Colonic mucosa (tissue), 4 donors: ENCODE measurements at regions not wholly inside any gene's neighbourhood (a gene's known extent, or its start where the extent isn't known, plus 50 kb on each side); places are given as distances from the start of the nearest gene placed in this dataset.

Source experiments
- DNase-seq: peaks from one replicate; pipeline ENCODE4 v3.0.0-alpha.2; 2020
- H3K27ac ChIP-seq: fragments of 200-600 bp; one replicate; pipeline ENCODE4 v1.8.0; 2021
- H3K27me3 ChIP-seq: fragments of 200-600 bp; one replicate; pipeline ENCODE4 v1.8.0; 2021
- H3K36me3 ChIP-seq: fragments of 200-600 bp; one replicate; pipeline ENCODE4 v1.8.0; 2021
- H3K4me1 ChIP-seq: fragments of 200-600 bp; one replicate; pipeline ENCODE4 v1.8.0; 2021; ENCODE audit warnings: mild to moderate bottlenecking
- H3K4me3 ChIP-seq: fragments of 200-600 bp; one replicate; pipeline ENCODE4 v1.8.0; 2021
- H3K9ac ChIP-seq, 2 donors: one replicate each; pipeline ENCODE4 v1.7.0; 2013; ENCODE audit warnings: control low read depth in 2 of 2, low read depth in 2 of 2, low read length in 2 of 2
- H3K9me3 ChIP-seq: fragments of 200-600 bp; one replicate; pipeline ENCODE4 v1.8.0; 2021
- CTCF ChIP-seq: fragments of 200-600 bp; IDR thresholded peaks from one replicate; pipeline ENCODE4 v1.8.0; 2022; ENCODE audit warnings: antibody characterized with exemption, mild to moderate bottlenecking
- intact Hi-C: fragments of 100-400 bp; cut with DNase I; formaldehyde crosslinking; loops from one replicate; pipeline ENCODE4 v1.14.1; 2022
- donor health status: healthy.
- donor health status: DM: no; HTN: no; CAD: no.
- donor health status: DM: no; HTN: no; CAD: no.

DNA sequence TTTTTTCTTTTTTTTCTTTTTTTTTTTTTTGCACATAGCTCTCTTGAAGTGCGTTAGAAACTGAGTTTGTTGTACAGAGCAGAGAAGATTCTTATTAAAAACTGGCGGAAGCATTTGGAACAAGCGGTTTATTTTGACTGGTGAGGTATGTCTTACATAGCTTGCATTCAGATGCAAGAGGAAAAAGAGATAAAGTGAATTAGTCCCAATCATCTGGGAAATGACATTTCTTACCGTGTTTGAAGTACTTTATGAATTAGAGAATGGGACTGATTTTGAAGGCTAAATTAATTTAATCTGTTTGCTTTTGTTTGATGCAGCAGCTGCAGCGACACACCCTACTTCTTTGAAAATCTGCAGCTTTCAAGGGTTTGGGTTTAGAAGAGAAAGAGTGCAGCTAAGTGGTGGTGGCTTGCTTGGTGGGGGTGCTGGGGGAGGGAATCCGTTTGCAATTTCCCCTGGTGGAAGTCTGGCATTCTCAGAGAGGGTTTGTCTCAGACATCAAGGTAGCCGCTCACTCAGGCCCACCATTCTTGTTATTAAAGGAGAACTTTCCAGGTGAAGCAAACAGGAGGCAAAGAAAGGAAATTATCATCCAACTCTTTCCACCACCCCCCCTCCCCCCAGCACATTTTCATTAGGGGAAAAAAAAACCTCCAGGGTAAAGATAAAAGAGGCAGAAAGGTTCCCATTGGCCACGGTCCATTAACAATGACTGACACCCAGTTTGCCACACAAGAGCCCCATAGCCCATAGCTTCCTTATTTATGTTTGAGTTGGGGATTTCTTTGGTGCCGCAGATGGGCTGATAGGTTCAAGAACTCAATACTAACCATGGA is 231.7 kb downstream of the SKIDA1 start:
- Histone ChIP-seq H3K27me3 (no peaks in the 10 kb centered on the region), H3K27ac (no peak overlapping the region)
- no peak for DNase-seq

GRCh38 chr10:21292763-21293517 is 232.5 kb downstream of the SKIDA1 start:
- Histone ChIP-seq H3K4me1 (no peaks in the 10 kb centered on the region), H3K36me3 (no peaks in the 10 kb centered on the region), H3K27me3 (no peaks in the 10 kb centered on the region), H3K9ac (no peak overlapping the region), H3K9me3 (no peaks in the 10 kb centered on the region), H3K27ac (no peak overlapping the region), H3K4me3 (no peak overlapping the region)
- intact Hi-C loops, result no loop called here
- DNase-seq, result peak; percentile 34
- no peak for TF ChIP-seq CTCF

More for the DNA sequence above, 231.7 kb downstream of the SKIDA1 start:
- intact Hi-C loops, result no loop called here
- Histone ChIP-seq H3K36me3 (no peaks in the 10 kb centered on the region), H3K4me1 (no peaks in the 10 kb centered on the region), H3K9ac (no peak overlapping the region), H3K9me3 (no peaks in the 10 kb centered on the region), H3K4me3 (no peak overlapping the region)
- TF ChIP-seq CTCF, result no peak

DNA sequence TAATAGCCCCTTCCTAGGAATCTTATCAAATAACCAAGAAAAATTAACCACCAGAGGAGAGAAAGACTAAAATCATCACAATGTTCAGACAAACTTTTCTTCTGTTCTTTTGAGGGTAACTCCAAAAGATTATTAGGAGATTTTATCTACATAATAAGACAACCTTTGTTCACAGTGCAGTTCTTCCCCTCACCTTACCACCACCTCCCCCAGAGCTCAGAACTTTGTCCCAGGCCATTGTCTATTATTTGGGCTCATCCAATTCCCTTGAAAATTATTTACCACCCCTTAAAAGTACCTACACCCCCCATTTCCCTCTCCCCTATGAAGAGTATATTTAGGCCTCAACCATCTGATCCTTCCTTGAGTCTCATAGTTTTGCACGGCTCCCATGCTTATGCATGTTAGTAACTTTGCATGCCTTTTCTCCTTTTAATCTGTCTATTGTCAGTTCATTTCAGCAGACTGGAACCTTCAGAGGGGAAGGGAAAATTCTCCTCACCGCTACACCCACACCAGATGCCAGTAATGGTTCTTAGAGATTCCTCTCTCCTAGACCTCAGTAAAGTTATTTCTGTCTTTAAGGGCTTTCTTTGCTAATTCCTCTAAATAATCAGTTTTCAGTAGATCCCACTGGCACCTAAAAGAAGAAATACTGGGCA is 234.9 kb downstream of the SKIDA1 start:
- no peak overlapping the region for H3K4me3 ChIP-seq
- no peaks in the 10 kb centered on the region for H3K4me1 ChIP-seq
- DNase-seq, result no peak
- intact Hi-C loops, result no loop called here
- no peak overlapping the region for H3K9ac ChIP-seq
- TF ChIP-seq CTCF, result no peak
- H3K9me3 ChIP-seq, result no peaks in the 10 kb centered on the region
- H3K27ac ChIP-seq, result no peak overlapping the region
- H3K36me3 ChIP-seq, result no peaks in the 10 kb centered on the region
- no peaks in the 10 kb centered on the region for H3K27me3 ChIP-seq

DNA sequence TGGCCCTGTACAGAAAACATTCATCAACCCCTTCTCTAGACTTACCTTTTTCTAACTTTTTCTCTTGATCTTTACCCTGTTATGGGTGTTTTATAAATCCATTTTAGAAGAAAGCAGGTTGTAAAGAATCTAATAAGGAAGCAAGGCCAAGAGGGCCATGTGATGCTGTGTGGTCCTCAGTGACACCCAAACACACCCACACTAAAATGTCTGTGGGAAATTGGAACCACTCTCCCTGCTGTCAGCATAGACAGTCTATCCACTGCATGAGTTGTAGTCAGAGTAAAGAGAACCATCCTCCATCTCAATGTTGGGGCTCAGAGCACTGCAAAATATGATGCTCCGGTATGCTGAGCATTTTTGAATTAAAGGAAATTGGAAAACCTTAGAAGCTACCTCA is 235.5 kb downstream of the SKIDA1 start:
- H3K9me3 ChIP-seq, result no peaks in the 10 kb centered on the region
- no peaks in the 10 kb centered on the region for H3K36me3 ChIP-seq
- no peak for TF ChIP-seq CTCF
- H3K4me3 ChIP-seq, result no peak overlapping the region
- no peak for DNase-seq
- H3K27ac ChIP-seq, result no peak overlapping the region
- H3K9ac ChIP-seq, result no peak overlapping the region
- no peaks in the 10 kb centered on the region for H3K4me1 ChIP-seq
- H3K27me3 ChIP-seq, result no peaks in the 10 kb centered on the region
- intact Hi-C loops, result no loop called here

GRCh38 chr10:21289271-21289670 is 236.2 kb downstream of the SKIDA1 start:
- H3K9me3 ChIP-seq, result no peaks in the 10 kb centered on the region
- no peak overlapping the region for H3K4me3 ChIP-seq
- no peaks in the 10 kb centered on the region for H3K4me1 ChIP-seq
- no peak for TF ChIP-seq CTCF
- intact Hi-C loops, result no loop called here
- H3K36me3 ChIP-seq, result no peaks in the 10 kb centered on the region
- DNase-seq, result no peak
- H3K27ac ChIP-seq, result no peak overlapping the region
- no peak overlapping the region for H3K9ac ChIP-seq
- no peaks in the 10 kb centered on the region for H3K27me3 ChIP-seq
